WI38 (cell line): ENCODE measurements at regions not wholly inside any gene's neighbourhood (a gene's known extent, or its start where the extent isn't known, plus 50 kb on each side); places are given as distances from the start of the nearest gene placed in this dataset.

Source experiments
- H3K4me3 ChIP-seq: 2 replicates; pipeline ENCODE4 v1.5.1; 2011; ENCODE audit warnings: low read depth, mild to moderate bottlenecking, control low read depth, low read length
- CTCF ChIP-seq: IDR thresholded peaks from 2 replicates; pipeline ENCODE4 v1.5.1; 2012; ENCODE audit warnings: low read depth, mild to moderate bottlenecking, control low read depth, low read length

GRCh38 chr1:80988926-80989325, 811.8 kb upstream of the ADGRL2 start:
- no peak overlapping the region for H3K4me3 ChIP-seq
- no peak for TF ChIP-seq CTCF

GRCh38 chr1:80987824-80988223, 812.9 kb upstream of the ADGRL2 start:
- H3K4me3 ChIP-seq: no peak overlapping the region
- no peak for TF ChIP-seq CTCF

GRCh38 chr1:80987106-80987505, 813.6 kb upstream of the ADGRL2 start:
- no peak for TF ChIP-seq CTCF
- no peak overlapping the region for H3K4me3 ChIP-seq

GRCh38 chr1:80982831-80983230, 817.9 kb upstream of the ADGRL2 start:
- no peak overlapping the region for H3K4me3 ChIP-seq
- no peak for TF ChIP-seq CTCF

GRCh38 chr1:80973101-80973500, 827.6 kb upstream of the ADGRL2 start:
- no peak overlapping the region for H3K4me3 ChIP-seq
- TF ChIP-seq CTCF: no peak

- no peak overlapping the region for H3K4me3 ChIP-seq
- TF ChIP-seq CTCF: no peak
Observed at GRCh38 chr1:80966266-80966665, 834.5 kb upstream of the ADGRL2 start.

- H3K4me3 ChIP-seq: no peak overlapping the region
- no peak for TF ChIP-seq CTCF
Observed at GRCh38 chr1:80962564-80962963, 838.2 kb upstream of the ADGRL2 start.
